ENCODE measurements at regions not wholly inside any gene's neighbourhood (a gene's known extent, or its start where the extent isn't known, plus 50 kb on each side); places are given as distances from the start of the nearest gene placed in this dataset.

DNA sequence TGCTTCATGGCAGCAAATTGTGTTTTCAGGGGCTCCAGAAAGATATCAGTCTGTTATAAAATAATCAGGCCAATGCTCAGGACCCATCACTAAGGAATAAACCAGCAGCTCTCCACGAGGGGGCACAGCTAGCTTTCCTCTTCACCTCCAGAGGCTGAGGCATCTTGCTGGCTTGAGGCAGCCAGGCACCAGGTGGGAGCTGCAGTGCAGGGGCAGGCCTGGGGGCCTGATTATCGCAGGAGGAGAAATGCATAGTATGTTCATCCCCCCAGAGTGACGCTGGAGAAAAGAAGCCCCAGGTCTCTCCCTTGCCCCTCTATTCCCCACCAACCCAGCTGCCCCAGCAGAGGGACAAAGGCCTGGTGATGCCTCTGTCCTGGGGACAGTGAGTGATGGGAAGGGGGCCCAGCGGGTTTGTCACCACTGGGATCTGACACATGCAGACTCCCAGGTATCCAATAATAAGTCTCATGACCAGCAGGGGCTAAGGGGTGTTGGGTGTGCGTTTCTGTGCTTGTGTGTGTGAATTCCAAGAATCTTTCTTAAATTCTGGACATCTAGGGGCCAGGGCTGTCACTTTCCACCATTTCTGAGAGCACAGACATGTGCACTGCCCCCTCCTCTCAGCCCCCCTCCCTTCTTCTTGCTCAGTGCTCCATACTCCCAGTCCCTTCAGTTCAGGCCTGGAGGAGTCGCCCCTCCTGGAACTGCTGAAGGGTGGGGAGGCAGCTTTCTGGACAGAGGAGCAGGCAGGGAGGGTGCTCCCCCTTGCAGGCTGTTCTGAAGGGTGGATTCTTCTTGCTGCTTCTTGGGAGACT is 128.1 kb upstream of the FAM20C start:
- BruUV-seq (replicated peaks): no TSS peak
- Histone ChIP-seq H3F3A (ENCODE audit: low read length, unreplicated experiment) (no peaks in the 10 kb centered on the region), H3K9me3 (ENCODE audit: low read length) (no peaks in the 10 kb centered on the region), H3K4me1 (ENCODE audit: insufficient read depth, low read length) (peaks cover 20% of the 10 kb centered on the region), H3K4me2 (ENCODE audit: low read length) (no peak overlapping the region), H4K20me1 (ENCODE audit: low read length) (no peaks in the 10 kb centered on the region), H3K27ac (ENCODE audit: low read length) (no peak overlapping the region), H3K36me3 (ENCODE audit: low read depth, low read length) (no peaks in the 10 kb centered on the region), H2AFZ (ENCODE audit: low read length) (no peak overlapping the region), H3K9me2 (replicated peaks; ENCODE audit: low read length) (no peaks in the 10 kb centered on the region), H3K27me3 (ENCODE audit: low read length) (no peaks in the 10 kb centered on the region), H3K9ac (ENCODE audit: low read length) (no peak overlapping the region), H3K79me2 (ENCODE audit: low read length) (no peaks in the 10 kb centered on the region), H3K4me3 (ENCODE audit: low read length) (no peak overlapping the region)
- peak; percentile 71 for DNase-seq
- ChIA-PET POLR2A (ENCODE audit: unreplicated experiment) (no interaction called here), CTCF (interaction anchor here (0.6 to 1.4 kb wide), 4 partner anchors 83 to 203 kb away, joined by 3 to 5 read pairs (median 4); no protein-coding TSS in a partner anchor)
- peak; percentile 91 for ATAC-seq
- intact Hi-C loops (cut with micrococcal nuclease): no loop called here
- TF ChIP-seq EZH2 (IDR thresholded peaks at IDR 0.05; ENCODE audit: low read length, unreplicated experiment) (no peak), CTCF (conservative IDR thresholded peaks at IDR 0.05; ENCODE audit: low read depth, low read length) (peak; percentile 74)

DNA sequence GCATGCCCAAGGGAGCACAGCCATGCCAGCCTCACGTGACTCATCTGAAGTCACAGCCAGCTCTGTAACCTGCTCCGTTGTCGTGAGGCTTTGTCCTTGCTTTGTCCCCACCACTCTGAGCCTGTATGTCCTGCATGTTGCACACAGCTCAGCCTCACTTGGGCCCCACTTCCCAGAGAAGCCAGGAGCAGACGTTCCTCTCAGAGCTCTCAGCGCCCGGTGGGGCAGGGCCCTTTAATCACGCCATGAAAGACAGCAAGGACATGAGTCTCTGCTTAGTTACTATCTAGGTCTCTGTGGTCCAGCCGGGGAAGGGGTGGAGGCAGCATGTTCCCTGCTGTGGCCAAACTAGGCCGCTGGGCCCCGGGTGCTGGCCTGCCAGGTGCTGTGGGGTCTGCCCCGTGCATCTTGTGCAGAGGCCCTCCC is 127.4 kb upstream of the FAM20C start:
- BruUV-seq (replicated peaks): no TSS peak
- Histone ChIP-seq H3K79me2 (ENCODE audit: low read length) (no peaks in the 10 kb centered on the region), H3K9me3 (ENCODE audit: low read length) (no peaks in the 10 kb centered on the region), H3K27ac (ENCODE audit: low read length) (no peak overlapping the region), H3K36me3 (ENCODE audit: low read depth, low read length) (no peaks in the 10 kb centered on the region), H4K20me1 (ENCODE audit: low read length) (no peaks in the 10 kb centered on the region), H3K27me3 (ENCODE audit: low read length) (no peaks in the 10 kb centered on the region), H3K4me1 (ENCODE audit: insufficient read depth, low read length) (peaks cover 20% of the 10 kb centered on the region), H3K9me2 (replicated peaks; ENCODE audit: low read length) (no peaks in the 10 kb centered on the region), H3K9ac (ENCODE audit: low read length) (no peak overlapping the region), H2AFZ (ENCODE audit: low read length) (no peak overlapping the region), H3K4me2 (ENCODE audit: low read length) (no peak overlapping the region), H3F3A (ENCODE audit: low read length, unreplicated experiment) (no peaks in the 10 kb centered on the region), H3K4me3 (ENCODE audit: low read length) (no peak overlapping the region)
- intact Hi-C loops (cut with micrococcal nuclease): no loop called here
- peak; percentile 9; the same call in 1 of the 2 replicates for ATAC-seq
- DNase-seq: peak; percentile 8
- TF ChIP-seq EZH2 (IDR thresholded peaks at IDR 0.05; ENCODE audit: low read length, unreplicated experiment) (no peak), CTCF (conservative IDR thresholded peaks at IDR 0.05; ENCODE audit: low read depth, low read length) (no peak)
- ChIA-PET CTCF (no interaction called here), POLR2A (ENCODE audit: unreplicated experiment) (no interaction called here)

GRCh38 chr7:65554-65953 is 126.8 kb upstream of the FAM20C start:
- H3K79me2 ChIP-seq (ENCODE audit: low read length): no peaks in the 10 kb centered on the region
- no peaks in the 10 kb centered on the region for H3K36me3 ChIP-seq (ENCODE audit: low read depth, low read length)
- POLR2A ChIA-PET (ENCODE audit: unreplicated experiment): no interaction called here
- no peaks in the 10 kb centered on the region for H3K27me3 ChIP-seq (ENCODE audit: low read length)
- ATAC-seq (no peak), DNase-seq (no peak)
- CTCF ChIA-PET: no interaction called here
- no peaks in the 10 kb centered on the region for H3K9me2 ChIP-seq (replicated peaks; ENCODE audit: low read length)
- intact Hi-C loops (cut with micrococcal nuclease): no loop called here
- peaks cover 20% of the 10 kb centered on the region for H3K4me1 ChIP-seq (ENCODE audit: insufficient read depth, low read length)
- no peak overlapping the region for H3K9ac ChIP-seq (ENCODE audit: low read length)
- H3K4me3 ChIP-seq (ENCODE audit: low read length): no peak overlapping the region
- H3K4me2 ChIP-seq (ENCODE audit: low read length): no peak overlapping the region
- no TSS peak for BruUV-seq (replicated peaks)
- no peak overlapping the region for H2AFZ ChIP-seq (ENCODE audit: low read length)
- no peak for TF ChIP-seq CTCF (conservative IDR thresholded peaks at IDR 0.05; ENCODE audit: low read depth, low read length)
- no peak for TF ChIP-seq EZH2 (IDR thresholded peaks at IDR 0.05; ENCODE audit: low read length, unreplicated experiment)
- TF ChIP-seq EZH2phosphoT487 (IDR thresholded peaks at IDR 0.05; ENCODE audit: borderline replicate concordance, low read length): no peak
- H3K9me3 ChIP-seq (ENCODE audit: low read length): no peaks in the 10 kb centered on the region
- no peaks in the 10 kb centered on the region for H3F3A ChIP-seq (ENCODE audit: low read length, unreplicated experiment)
- H4K20me1 ChIP-seq (ENCODE audit: low read length): no peaks in the 10 kb centered on the region
- no peak overlapping the region for H3K27ac ChIP-seq (ENCODE audit: low read length)
